ENCODE measurements at regions not wholly inside any gene's neighbourhood (a gene's known extent, or its start where the extent isn't known, plus 50 kb on each side); places are given as distances from the start of the nearest gene placed in this dataset.

DNA sequence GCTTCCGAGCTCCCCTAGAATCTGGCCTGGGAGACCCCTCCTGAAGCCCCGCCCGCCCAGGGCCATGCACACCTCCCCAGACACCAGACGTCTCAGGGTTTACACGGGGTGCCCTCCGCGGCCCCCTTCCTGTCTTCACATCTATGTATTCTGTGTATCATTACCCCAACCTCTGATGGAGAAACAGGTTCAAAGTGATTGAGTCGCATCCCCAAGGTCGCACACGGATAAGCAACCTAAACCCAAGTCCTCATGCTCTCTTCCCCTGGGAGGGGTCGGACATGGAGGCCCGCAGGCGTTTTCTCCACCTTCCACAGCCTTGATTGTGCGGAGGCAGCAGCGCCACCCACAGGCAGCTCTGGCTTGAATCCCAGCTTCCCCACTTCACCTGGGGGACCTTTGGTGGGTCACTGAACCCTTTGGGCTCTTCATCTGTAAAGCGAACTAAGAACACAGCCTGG, 237.3 kb downstream of the BCL11B start:
- TF ChIP-seq, protein P1, sequence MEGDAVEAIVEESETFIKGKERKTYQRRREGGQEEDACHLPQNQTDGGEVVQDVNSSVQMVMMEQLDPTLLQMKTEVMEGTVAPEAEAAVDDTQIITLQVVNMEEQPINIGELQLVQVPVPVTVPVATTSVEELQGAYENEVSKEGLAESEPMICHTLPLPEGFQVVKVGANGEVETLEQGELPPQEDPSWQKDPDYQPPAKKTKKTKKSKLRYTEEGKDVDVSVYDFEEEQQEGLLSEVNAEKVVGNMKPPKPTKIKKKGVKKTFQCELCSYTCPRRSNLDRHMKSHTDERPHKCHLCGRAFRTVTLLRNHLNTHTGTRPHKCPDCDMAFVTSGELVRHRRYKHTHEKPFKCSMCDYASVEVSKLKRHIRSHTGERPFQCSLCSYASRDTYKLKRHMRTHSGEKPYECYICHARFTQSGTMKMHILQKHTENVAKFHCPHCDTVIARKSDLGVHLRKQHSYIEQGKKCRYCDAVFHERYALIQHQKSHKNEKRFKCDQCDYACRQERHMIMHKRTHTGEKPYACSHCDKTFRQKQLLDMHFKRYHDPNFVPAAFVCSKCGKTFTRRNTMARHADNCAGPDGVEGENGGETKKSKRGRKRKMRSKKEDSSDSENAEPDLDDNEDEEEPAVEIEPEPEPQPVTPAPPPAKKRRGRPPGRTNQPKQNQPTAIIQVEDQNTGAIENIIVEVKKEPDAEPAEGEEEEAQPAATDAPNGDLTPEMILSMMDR (IDR thresholded peaks at IDR 0.05) = 0 out of 2 replicates have a peak, but pooled peaks have one; percentile 10
- no peak for TF ChIP-seq ZFX (IDR thresholded peaks at IDR 0.05; ENCODE audit: borderline replicate concordance)
